Stimulated activated naive B cell treated with anti-CD40 and anti-IgM and Interleukin-4, amounts not matched to agents 10 μg/mL and 1 μg/mL and 100 μg/mL, for 72 hours (primary cell): ENCODE measurements at regions not wholly inside any gene's neighbourhood (a gene's known extent, or its start where the extent isn't known, plus 50 kb on each side); places are given as distances from the start of the nearest gene placed in this dataset.

Experiments used
- ATAC-seq, 2 donors: fragments of 150-1000 bp; cut with Tn5 transposase; replicated peaks; 2 replicates each; pipeline ENCODE4 v1.10.0; 2021; ENCODE audit warnings: moderate library complexity in 1 of 2
- DNase-seq: peaks from one replicate; pipeline ENCODE4 v3.0.0; 2021
- H3K27ac Mint-ChIP-seq: one replicate; pipeline ENCODE4 v1.8.0; 2022; ENCODE audit warnings: mild to moderate bottlenecking, mixed read lengths
- H3K27me3 Mint-ChIP-seq, 2 donors: one replicate each; pipeline ENCODE4 v1.8.0; 2022; ENCODE audit warnings: mixed read lengths in 2 of 2
- H3K36me3 Mint-ChIP-seq, 2 donors: one replicate each; pipeline ENCODE4 v1.8.0; 2022; ENCODE audit warnings: mixed read lengths in 2 of 2, mild to moderate bottlenecking in 1 of 2
- H3K4me1 Mint-ChIP-seq, 2 donors: one replicate each; pipeline ENCODE4 v1.8.0; 2022; ENCODE audit warnings: mixed read lengths in 2 of 2, mild to moderate bottlenecking in 1 of 2
- H3K4me3 Mint-ChIP-seq, 2 donors: one replicate each; pipeline ENCODE4 v1.8.0; 2022; ENCODE audit warnings: mild to moderate bottlenecking in 2 of 2, mixed read lengths in 2 of 2, moderate library complexity in 1 of 2
- H3K9me3 Mint-ChIP-seq, 2 donors: one replicate each; pipeline ENCODE4 v1.8.0; 2022; ENCODE audit warnings: mixed read lengths in 2 of 2, mild to moderate bottlenecking in 1 of 2

GRCh38 chr9:87085073-87085472, 137.8 kb upstream of the GAS1 start:
- Mint-ChIP-seq H3K36me3 (no peaks in the 10 kb centered on the region), H3K27ac (no peak overlapping the region), H3K4me3 (no peak overlapping the region), H3K9me3 (no peaks in the 10 kb centered on the region), H3K4me1 (no peaks in the 10 kb centered on the region), H3K27me3 (no peaks in the 10 kb centered on the region)
- no peak for DNase-seq
- ATAC-seq: no peak

- Mint-ChIP-seq H3K4me3 (no peak overlapping the region), H3K9me3 (no peaks in the 10 kb centered on the region), H3K27ac (no peak overlapping the region), H3K36me3 (no peaks in the 10 kb centered on the region), H3K4me1 (no peaks in the 10 kb centered on the region), H3K27me3 (no peaks in the 10 kb centered on the region)
- no peak for DNase-seq
- ATAC-seq: no peak
Measured at GRCh38 chr9:87085521-87085920, 138.2 kb upstream of the GAS1 start.

- H3K27ac Mint-ChIP-seq: no peak overlapping the region
- no peaks in the 10 kb centered on the region for H3K4me1 Mint-ChIP-seq
- no peaks in the 10 kb centered on the region for H3K9me3 Mint-ChIP-seq
- H3K36me3 Mint-ChIP-seq: no peaks in the 10 kb centered on the region
- H3K4me3 Mint-ChIP-seq: no peak overlapping the region
- DNase-seq (no peak), ATAC-seq (no peak)
- H3K27me3 Mint-ChIP-seq: no peaks in the 10 kb centered on the region
Measured at GRCh38 chr9:87086221-87086818, 139.0 kb upstream of the GAS1 start.

GRCh38 chr9:87087197-87087596, 139.9 kb upstream of the GAS1 start:
- H3K9me3 Mint-ChIP-seq: peaks cover 0 to 2% of the 10 kb centered on the region in 2 donors
- no peak for ATAC-seq
- no peaks in the 10 kb centered on the region for H3K4me1 Mint-ChIP-seq
- DNase-seq: no peak
- H3K27ac Mint-ChIP-seq: no peak overlapping the region
- no peaks in the 10 kb centered on the region for H3K27me3 Mint-ChIP-seq
- H3K36me3 Mint-ChIP-seq: no peaks in the 10 kb centered on the region
- no peak overlapping the region for H3K4me3 Mint-ChIP-seq

- Mint-ChIP-seq H3K9me3 (peaks cover 0 to 2% of the 10 kb centered on the region in 2 donors), H3K4me1 (no peaks in the 10 kb centered on the region), H3K4me3 (no peak overlapping the region), H3K27ac (no peak overlapping the region), H3K36me3 (no peaks in the 10 kb centered on the region), H3K27me3 (no peaks in the 10 kb centered on the region)
- DNase-seq (no peak), ATAC-seq (no peak)
Measured at GRCh38 chr9:87088192-87088591, 140.9 kb upstream of the GAS1 start.

- Mint-ChIP-seq H3K36me3 (no peaks in the 10 kb centered on the region), H3K27ac (no peak overlapping the region), H3K4me1 (no peaks in the 10 kb centered on the region), H3K4me3 (no peak overlapping the region), H3K27me3 (no peaks in the 10 kb centered on the region), H3K9me3 (peaks cover 0 to 4% of the 10 kb centered on the region in 2 donors)
- DNase-seq: no peak
- no peak for ATAC-seq
Measured at GRCh38 chr9:87088621-87089365, 141.5 kb upstream of the GAS1 start.

GRCh38 chr9:87089506-87089905, 142.2 kb upstream of the GAS1 start:
- no peak for ATAC-seq
- DNase-seq: no peak
- no peaks in the 10 kb centered on the region for H3K4me1 Mint-ChIP-seq
- H3K27ac Mint-ChIP-seq: no peak overlapping the region
- H3K9me3 Mint-ChIP-seq: peaks cover 0 to 6% of the 10 kb centered on the region in 2 donors
- H3K27me3 Mint-ChIP-seq: no peaks in the 10 kb centered on the region
- H3K4me3 Mint-ChIP-seq: no peak overlapping the region
- H3K36me3 Mint-ChIP-seq: no peaks in the 10 kb centered on the region

GRCh38 chr9:87089929-87090328, 142.6 kb upstream of the GAS1 start:
- no peaks in the 10 kb centered on the region for H3K36me3 Mint-ChIP-seq
- no peak for ATAC-seq
- H3K9me3 Mint-ChIP-seq: peaks cover 0 to 6% of the 10 kb centered on the region in 2 donors
- no peak overlapping the region for H3K27ac Mint-ChIP-seq
- H3K4me1 Mint-ChIP-seq: no peaks in the 10 kb centered on the region
- no peak overlapping the region for H3K4me3 Mint-ChIP-seq
- no peak for DNase-seq
- H3K27me3 Mint-ChIP-seq: no peaks in the 10 kb centered on the region

- H3K9me3 Mint-ChIP-seq: peaks cover 0 to 8% of the 10 kb centered on the region in 2 donors
- H3K27me3 Mint-ChIP-seq: no peaks in the 10 kb centered on the region
- DNase-seq (no peak), ATAC-seq (no peak)
- no peaks in the 10 kb centered on the region for H3K36me3 Mint-ChIP-seq
- no peaks in the 10 kb centered on the region for H3K4me1 Mint-ChIP-seq
- no peak overlapping the region for H3K27ac Mint-ChIP-seq
- no peak overlapping the region for H3K4me3 Mint-ChIP-seq
Measured at GRCh38 chr9:87093777-87094176, 146.5 kb upstream of the GAS1 start.

- no peaks in the 10 kb centered on the region for H3K4me1 Mint-ChIP-seq
- DNase-seq (no peak), ATAC-seq (no peak)
- no peak overlapping the region for H3K27ac Mint-ChIP-seq
- no peaks in the 10 kb centered on the region for H3K27me3 Mint-ChIP-seq
- peaks cover 0 to 8% of the 10 kb centered on the region in 2 donors for H3K9me3 Mint-ChIP-seq
- no peaks in the 10 kb centered on the region for H3K36me3 Mint-ChIP-seq
- H3K4me3 Mint-ChIP-seq: no peak overlapping the region
Measured at GRCh38 chr9:87095951-87096350, 148.6 kb upstream of the GAS1 start.

- H3K36me3 Mint-ChIP-seq: no peaks in the 10 kb centered on the region
- H3K27me3 Mint-ChIP-seq: no peaks in the 10 kb centered on the region
- DNase-seq: no peak
- ATAC-seq: no peak
- peaks cover 0 to 8% of the 10 kb centered on the region in 2 donors for H3K9me3 Mint-ChIP-seq
- H3K4me3 Mint-ChIP-seq: no peak overlapping the region
- no peaks in the 10 kb centered on the region for H3K4me1 Mint-ChIP-seq
- H3K27ac Mint-ChIP-seq: no peak overlapping the region
Measured at GRCh38 chr9:87096506-87096905, 149.2 kb upstream of the GAS1 start.

GRCh38 chr9:87097238-87097637, 149.9 kb upstream of the GAS1 start:
- no peaks in the 10 kb centered on the region for H3K4me1 Mint-ChIP-seq
- H3K9me3 Mint-ChIP-seq: peaks cover 0 to 6% of the 10 kb centered on the region in 2 donors
- no peaks in the 10 kb centered on the region for H3K27me3 Mint-ChIP-seq
- DNase-seq: no peak
- H3K27ac Mint-ChIP-seq: no peak overlapping the region
- no peak overlapping the region for H3K4me3 Mint-ChIP-seq
- no peaks in the 10 kb centered on the region for H3K36me3 Mint-ChIP-seq
- ATAC-seq: no peak

- Mint-ChIP-seq H3K27ac (no peak overlapping the region), H3K4me3 (no peak overlapping the region), H3K4me1 (no peaks in the 10 kb centered on the region), H3K9me3 (peaks cover 0 to 3% of the 10 kb centered on the region in 2 donors), H3K36me3 (no peaks in the 10 kb centered on the region), H3K27me3 (no peaks in the 10 kb centered on the region)
- no peak for ATAC-seq
- DNase-seq: no peak
Measured at GRCh38 chr9:87099407-87099806, 152.1 kb upstream of the GAS1 start.

- no peak for DNase-seq
- H3K4me3 Mint-ChIP-seq: no peak overlapping the region
- H3K4me1 Mint-ChIP-seq: no peaks in the 10 kb centered on the region
- no peaks in the 10 kb centered on the region for H3K36me3 Mint-ChIP-seq
- no peak for ATAC-seq
- H3K9me3 Mint-ChIP-seq: peaks cover 0 to 3% of the 10 kb centered on the region in 2 donors
- H3K27ac Mint-ChIP-seq: no peak overlapping the region
- no peaks in the 10 kb centered on the region for H3K27me3 Mint-ChIP-seq
Measured at GRCh38 chr9:87100001-87100400, 152.7 kb upstream of the GAS1 start.

GRCh38 chr9:87102126-87102525, 154.8 kb upstream of the GAS1 start:
- H3K27ac Mint-ChIP-seq: no peak overlapping the region
- H3K36me3 Mint-ChIP-seq: no peaks in the 10 kb centered on the region
- ATAC-seq: no peak
- no peaks in the 10 kb centered on the region for H3K4me1 Mint-ChIP-seq
- no peaks in the 10 kb centered on the region for H3K27me3 Mint-ChIP-seq
- DNase-seq: no peak
- no peak overlapping the region for H3K4me3 Mint-ChIP-seq
- peaks cover 0 to 1% of the 10 kb centered on the region in 2 donors for H3K9me3 Mint-ChIP-seq
